ENCODE measurements at regions not wholly inside any gene's neighbourhood (a gene's known extent, or its start where the extent isn't known, plus 50 kb on each side); places are given as distances from the start of the nearest gene placed in this dataset.

GRCh38 chr12:34335819-34336262 is 313.5 kb downstream of the ALG10 start:
- H3K4me3 ChIP-seq: no peak overlapping the region
- H3K27ac ChIP-seq: no peak overlapping the region

- H3K27ac ChIP-seq: no peak overlapping the region
- H3K4me3 ChIP-seq: no peak overlapping the region
Measured at GRCh38 chr12:34336619-34337465, 314.5 kb downstream of the ALG10 start.

GRCh38 chr12:34338751-34339150 is 316.5 kb downstream of the ALG10 start:
- Histone ChIP-seq H3K27ac (no peak overlapping the region), H3K4me3 (no peak overlapping the region)

- Histone ChIP-seq H3K27ac (no peak overlapping the region), H3K4me3 (no peak overlapping the region)
Measured at GRCh38 chr12:34339922-34340321, 317.6 kb downstream of the ALG10 start.

- no peak overlapping the region for H3K27ac ChIP-seq
- no peak overlapping the region for H3K4me3 ChIP-seq
Measured at GRCh38 chr12:34340534-34341361, 318.5 kb downstream of the ALG10 start.

- Histone ChIP-seq H3K27ac (no peak overlapping the region), H3K4me3 (no peak overlapping the region)
Measured at GRCh38 chr12:34341362-34341733, 319.1 kb downstream of the ALG10 start.

GRCh38 chr12:34342048-34342447 is 319.8 kb downstream of the ALG10 start:
- no peak overlapping the region for H3K4me3 ChIP-seq

GRCh38 chr12:34343345-34343744 is 321.0 kb downstream of the ALG10 start:
- no peak overlapping the region for H3K27ac ChIP-seq
- no peak overlapping the region for H3K4me3 ChIP-seq

More at GRCh38 chr12:34342048-34342447, 319.8 kb downstream of the ALG10 start:
- H3K27ac ChIP-seq: no peak overlapping the region

GRCh38 chr12:34343766-34344165 is 321.5 kb downstream of the ALG10 start:
- no peak overlapping the region for H3K27ac ChIP-seq
- H3K4me3 ChIP-seq: no peak overlapping the region

GRCh38 chr12:34344851-34345522 is 322.7 kb downstream of the ALG10 start:
- Histone ChIP-seq H3K4me3 (no peak overlapping the region), H3K27ac (no peak overlapping the region)

GRCh38 chr12:34345801-34346200 is 323.5 kb downstream of the ALG10 start:
- no peak overlapping the region for H3K27ac ChIP-seq
- no peak overlapping the region for H3K4me3 ChIP-seq

GRCh38 chr12:34346372-34347034 is 324.2 kb downstream of the ALG10 start:
- Histone ChIP-seq H3K4me3 (no peak overlapping the region), H3K27ac (no peak overlapping the region)

GRCh38 chr12:34347367-34347766 is 325.1 kb downstream of the ALG10 start:
- H3K4me3 ChIP-seq: no peak overlapping the region
- H3K27ac ChIP-seq: no peak overlapping the region

- no peak overlapping the region for H3K27ac ChIP-seq
- H3K4me3 ChIP-seq: no peak overlapping the region
Measured at GRCh38 chr12:34348064-34348463, 325.8 kb downstream of the ALG10 start.

- Histone ChIP-seq H3K4me3 (no peak overlapping the region), H3K27ac (no peak overlapping the region)
Measured at GRCh38 chr12:34348836-34349672, 326.8 kb downstream of the ALG10 start.

GRCh38 chr12:34349673-34349961 is 327.3 kb downstream of the ALG10 start:
- H3K4me3 ChIP-seq: no peak overlapping the region

GRCh38 chr12:34350092-34351041 is 328.1 kb downstream of the ALG10 start:
- no peak overlapping the region for H3K4me3 ChIP-seq
- H3K27ac ChIP-seq: no peak overlapping the region

More at GRCh38 chr12:34349673-34349961, 327.3 kb downstream of the ALG10 start:
- no peak overlapping the region for H3K27ac ChIP-seq

GRCh38 chr12:34352098-34352497 is 329.8 kb downstream of the ALG10 start:
- no peak overlapping the region for H3K4me3 ChIP-seq
- H3K27ac ChIP-seq: no peak overlapping the region
